22Rv1 (cell line): ENCODE measurements at regions not wholly inside any gene's neighbourhood (a gene's known extent, or its start where the extent isn't known, plus 50 kb on each side); places are given as distances from the start of the nearest gene placed in this dataset.

Experiments
- CTCF ChIP-seq: fragments of 450-650 bp; IDR thresholded peaks from 2 replicates; pipeline ENCODE4 v1.5.1; 2017; ENCODE audit warnings: mild to moderate bottlenecking
- ZFX ChIP-seq: fragments of 450-650 bp; IDR thresholded peaks from 2 replicates; pipeline ENCODE4 v1.6.1; 2017; ENCODE audit warnings: antibody characterized with exemption, borderline replicate concordance

- TF ChIP-seq CTCF (no peak), ZFX (no peak)
These were observed 125.2 kb downstream of the SLC25A47 start for GRCh38 chr14:100448376-100448775.
